ENCODE measurements at regions not wholly inside any gene's neighbourhood (a gene's known extent, or its start where the extent isn't known, plus 50 kb on each side); places are given as distances from the start of the nearest gene placed in this dataset.

GRCh38 chr18:59048048-59048363 is 91.7 kb upstream of the SEC11C start:
- H4K8ac ChIP-seq (ENCODE audit: low read length): no peak overlapping the region
- no peak overlapping the region for H3K9ac ChIP-seq (ENCODE audit: low read length)
- no peaks in the 10 kb centered on the region for H3K9me3 ChIP-seq (ENCODE audit: control insufficient read depth, low read length)
- peak overlapping the region in 1 of 2 experiments; percentile 43 for H2BK12ac ChIP-seq (ENCODE audit: low read length in 2 of 2)
- H3K14ac ChIP-seq (ENCODE audit: low read length in 2 of 2): no peak overlapping the region
- DNase-seq: no peak
- no peaks in the 10 kb centered on the region for H3K36me3 ChIP-seq (ENCODE audit: control insufficient read depth in 1 of 2, insufficient read depth in 2 of 2, low read depth in 1 of 2, low read length in 2 of 2)
- H2AK5ac ChIP-seq (ENCODE audit: low read length, severe bottlenecking): no peak overlapping the region
- no peak overlapping the region for H3K18ac ChIP-seq (ENCODE audit: low read depth in 1 of 2, low read length in 2 of 2)
- H3K4me2 ChIP-seq (ENCODE audit: low read length, poor library complexity, severe bottlenecking): no peak overlapping the region
- no peak overlapping the region for H2BK15ac ChIP-seq (ENCODE audit: low read depth, poor library complexity, severe bottlenecking)
- 85% methylated on average over 8 of the region's 9 CpGs for WGBS
- no peak overlapping the region for H2BK5ac ChIP-seq (ENCODE audit: low read depth, low read length, poor library complexity, severe bottlenecking)
- peaks cover 23% of the 10 kb centered on the region in 2 experiments for H3K27me3 ChIP-seq (ENCODE audit: control insufficient read depth in 1 of 2, insufficient read depth in 1 of 2, low read length in 2 of 2)
- H3K23ac ChIP-seq (ENCODE audit: low read length in 2 of 2): no peak overlapping the region
- no peak overlapping the region for H3K4ac ChIP-seq (ENCODE audit: low read depth in 1 of 2, low read length in 2 of 2)
- no peak overlapping the region for H3K4me3 ChIP-seq (ENCODE audit: insufficient read depth in 1 of 2, low read depth in 1 of 2, low read length in 2 of 2)
- no peak overlapping the region for H4K91ac ChIP-seq (ENCODE audit: low read length)
- H3K79me1 ChIP-seq (replicated peaks; ENCODE audit: low read length, poor library complexity, severe bottlenecking): no peaks in the 10 kb centered on the region
- H3K4me1 ChIP-seq (ENCODE audit: control insufficient read depth, insufficient read depth, low read depth, low read length): no peaks in the 10 kb centered on the region
- no peak overlapping the region for H3K27ac ChIP-seq (ENCODE audit: low read length, poor library complexity, severe bottlenecking)
- no peak overlapping the region for H2AFZ ChIP-seq (ENCODE audit: low read depth, low read length)
- no peak overlapping the region for H2BK120ac ChIP-seq (ENCODE audit: low read depth, low read length)

GRCh38 chr18:59048378-59048777 is 91.3 kb upstream of the SEC11C start:
- peaks cover 23% of the 10 kb centered on the region in 2 experiments for H3K27me3 ChIP-seq (ENCODE audit: control insufficient read depth in 1 of 2, insufficient read depth in 1 of 2, low read length in 2 of 2)
- H2BK120ac ChIP-seq (ENCODE audit: low read depth, low read length): no peak overlapping the region
- H2BK15ac ChIP-seq (ENCODE audit: low read depth, poor library complexity, severe bottlenecking): no peak overlapping the region
- H3K36me3 ChIP-seq (ENCODE audit: control insufficient read depth in 1 of 2, insufficient read depth in 2 of 2, low read depth in 1 of 2, low read length in 2 of 2): no peaks in the 10 kb centered on the region
- H3K27ac ChIP-seq (ENCODE audit: low read length, poor library complexity, severe bottlenecking): no peak overlapping the region
- no peaks in the 10 kb centered on the region for H3K4me1 ChIP-seq (ENCODE audit: control insufficient read depth, insufficient read depth, low read depth, low read length)
- 80% methylated on average over 7 of the region's 7 CpGs for WGBS
- no peak overlapping the region for H3K4me3 ChIP-seq (ENCODE audit: insufficient read depth in 1 of 2, low read depth in 1 of 2, low read length in 2 of 2)
- no peak overlapping the region for H4K91ac ChIP-seq (ENCODE audit: low read length)
- H3K4me2 ChIP-seq (ENCODE audit: low read length, poor library complexity, severe bottlenecking): no peak overlapping the region
- H2AK5ac ChIP-seq (ENCODE audit: low read length, severe bottlenecking): no peak overlapping the region
- H3K18ac ChIP-seq (ENCODE audit: low read depth in 1 of 2, low read length in 2 of 2): no peak overlapping the region
- H3K9me3 ChIP-seq (ENCODE audit: control insufficient read depth, low read length): no peaks in the 10 kb centered on the region
- H3K23ac ChIP-seq (ENCODE audit: low read length in 2 of 2): no peak overlapping the region
- H3K9ac ChIP-seq (ENCODE audit: low read length): no peak overlapping the region
- H3K14ac ChIP-seq (ENCODE audit: low read length in 2 of 2): no peak overlapping the region
- no peak overlapping the region for H2BK5ac ChIP-seq (ENCODE audit: low read depth, low read length, poor library complexity, severe bottlenecking)
- DNase-seq: no peak
- H2AFZ ChIP-seq (ENCODE audit: low read depth, low read length): no peak overlapping the region
- H2BK12ac ChIP-seq (ENCODE audit: low read length in 2 of 2): no peak overlapping the region
- no peak overlapping the region for H4K8ac ChIP-seq (ENCODE audit: low read length)
- no peak overlapping the region for H3K4ac ChIP-seq (ENCODE audit: low read depth in 1 of 2, low read length in 2 of 2)
- H3K79me1 ChIP-seq (replicated peaks; ENCODE audit: low read length, poor library complexity, severe bottlenecking): no peaks in the 10 kb centered on the region

GRCh38 chr18:59049721-59050660 is 89.7 kb upstream of the SEC11C start:
- Histone ChIP-seq H3K4me2 (ENCODE audit: low read length, poor library complexity, severe bottlenecking) (no peak overlapping the region), H4K8ac (ENCODE audit: low read length) (peak overlapping the region; percentile 71), H3K18ac (ENCODE audit: low read depth in 1 of 2, low read length in 2 of 2) (peak overlapping the region in 1 of 2 experiments; percentile 58), H2AK5ac (ENCODE audit: low read length, severe bottlenecking) (no peak overlapping the region), H2AFZ (ENCODE audit: low read depth, low read length) (peak overlapping the region; percentile 29), H2BK15ac (ENCODE audit: low read depth, poor library complexity, severe bottlenecking) (no peak overlapping the region), H3K79me1 (replicated peaks; ENCODE audit: low read length, poor library complexity, severe bottlenecking) (no peaks in the 10 kb centered on the region), H3K27me3 (ENCODE audit: control insufficient read depth in 1 of 2, insufficient read depth in 1 of 2, low read length in 2 of 2) (peaks cover 23% of the 10 kb centered on the region in 2 experiments), H2BK5ac (ENCODE audit: low read depth, low read length, poor library complexity, severe bottlenecking) (no peak overlapping the region), H3K4me3 (ENCODE audit: insufficient read depth in 1 of 2, low read depth in 1 of 2, low read length in 2 of 2) (no peak overlapping the region), H3K23ac (ENCODE audit: low read length in 2 of 2) (no peak overlapping the region), H3K4me1 (ENCODE audit: control insufficient read depth, insufficient read depth, low read depth, low read length) (no peaks in the 10 kb centered on the region), H3K27ac (ENCODE audit: low read length, poor library complexity, severe bottlenecking) (no peak overlapping the region), H2BK120ac (ENCODE audit: low read depth, low read length) (peak overlapping the region; percentile 37), H3K14ac (ENCODE audit: low read length in 2 of 2) (no peak overlapping the region), H3K9me3 (ENCODE audit: control insufficient read depth, low read length) (no peaks in the 10 kb centered on the region), H3K9ac (ENCODE audit: low read length) (no peak overlapping the region), H3K4ac (ENCODE audit: low read depth in 1 of 2, low read length in 2 of 2) (peak overlapping the region in 1 of 2 experiments; percentile 76), H3K36me3 (ENCODE audit: control insufficient read depth in 1 of 2, insufficient read depth in 2 of 2, low read depth in 1 of 2, low read length in 2 of 2) (no peaks in the 10 kb centered on the region), H2BK12ac (ENCODE audit: low read length in 2 of 2) (peak overlapping the region; percentile 15 to 28), H4K91ac (ENCODE audit: low read length) (peak overlapping the region; percentile 82)
- no peak for DNase-seq
- 65% methylated on average over 12 of the region's 14 CpGs for WGBS

GRCh38 chr18:59050661-59051057 is 89.0 kb upstream of the SEC11C start:
- Histone ChIP-seq H3K23ac (ENCODE audit: low read length in 2 of 2) (no peak overlapping the region), H3K9me3 (ENCODE audit: control insufficient read depth, low read length) (no peaks in the 10 kb centered on the region), H2BK12ac (ENCODE audit: low read length in 2 of 2) (no peak overlapping the region), H4K8ac (ENCODE audit: low read length) (no peak overlapping the region), H2BK15ac (ENCODE audit: low read depth, poor library complexity, severe bottlenecking) (no peak overlapping the region), H3K4me2 (ENCODE audit: low read length, poor library complexity, severe bottlenecking) (no peak overlapping the region), H3K4me3 (ENCODE audit: insufficient read depth in 1 of 2, low read depth in 1 of 2, low read length in 2 of 2) (no peak overlapping the region), H2BK120ac (ENCODE audit: low read depth, low read length) (no peak overlapping the region), H3K4me1 (ENCODE audit: control insufficient read depth, insufficient read depth, low read depth, low read length) (no peaks in the 10 kb centered on the region), H3K79me1 (replicated peaks; ENCODE audit: low read length, poor library complexity, severe bottlenecking) (no peaks in the 10 kb centered on the region), H3K4ac (ENCODE audit: low read depth in 1 of 2, low read length in 2 of 2) (no peak overlapping the region), H2AFZ (ENCODE audit: low read depth, low read length) (no peak overlapping the region), H3K36me3 (ENCODE audit: control insufficient read depth in 1 of 2, insufficient read depth in 2 of 2, low read depth in 1 of 2, low read length in 2 of 2) (no peaks in the 10 kb centered on the region), H3K27ac (ENCODE audit: low read length, poor library complexity, severe bottlenecking) (no peak overlapping the region), H2BK5ac (ENCODE audit: low read depth, low read length, poor library complexity, severe bottlenecking) (no peak overlapping the region), H3K27me3 (ENCODE audit: control insufficient read depth in 1 of 2, insufficient read depth in 1 of 2, low read length in 2 of 2) (peaks cover 23% of the 10 kb centered on the region in 2 experiments), H3K9ac (ENCODE audit: low read length) (no peak overlapping the region), H3K18ac (ENCODE audit: low read depth in 1 of 2, low read length in 2 of 2) (no peak overlapping the region), H3K14ac (ENCODE audit: low read length in 2 of 2) (no peak overlapping the region), H4K91ac (ENCODE audit: low read length) (no peak overlapping the region), H2AK5ac (ENCODE audit: low read length, severe bottlenecking) (no peak overlapping the region)
- DNase-seq: no peak
- WGBS: 96% methylated on average over 3 of the region's 3 CpGs

All from mesenchymal stem cell (in vitro differentiated cells and primary cell).